Endothelial cell of umbilical vein (primary cell): ENCODE measurements at regions not wholly inside any gene's neighbourhood (a gene's known extent, or its start where the extent isn't known, plus 50 kb on each side); places are given as distances from the start of the nearest gene placed in this dataset.

ENCODE experiments used
- BruUV-seq: library from RNA; stranded (reverse); fragments of 400-500 nt; replicated peaks from 2 replicates; lab custom pipeline; 2021; lab: Mats Ljungman, UMichigan
- CTCF ChIA-PET: fragments of 300-600, 350-600 bp; sonication (Branson Sonifier 250); formaldehyde crosslinking; loops from one replicate; lab custom pipeline; 2021; ENCODE audit warnings: antibody characterized with exemption, inconsistent platforms; lab: Charles Lee
- POLR2A ChIA-PET: fragments of 300-600, 350-600 bp; sonication (Branson Sonifier 250); formaldehyde crosslinking; loops from one replicate; lab custom pipeline; 2021; ENCODE audit warnings: antibody characterized with exemption, inconsistent platforms; lab: Charles Lee
- DNase-seq: peaks from one replicate; pipeline ENCODE4 v3.0.0-alpha.2; 2011; ENCODE audit warnings: low read depth, low spot score
- FAIRE-seq: peaks from 2 replicates; lab custom pipeline; 2011; peaks lifted over from hg19 to GRCh38; lab: Jason Lieb, UNC
- H2AFZ ChIP-seq: 2 replicates; pipeline ENCODE4 v1.6.0; 2012; ENCODE audit warnings: low read depth, low read length, control low read depth, inconsistent platforms
- H3K27ac ChIP-seq: 2 replicates; pipeline ENCODE4 v1.5.1; 2011; ENCODE audit warnings: low read depth, mild to moderate bottlenecking, control low read depth, low read length, moderate library complexity; ENCODE audit not compliant: insufficient read depth
- H3K27me3 ChIP-seq, 2 experiments: 2 replicates each; pipeline versions ENCODE4 v1.6.0 to v1.6.1; 2011; ENCODE audit warnings: low read length in 2 of 2, mixed read lengths in 1 of 2; ENCODE audit not compliant: control insufficient read depth in 2 of 2, insufficient read depth in 2 of 2
- H3K36me3 ChIP-seq, 2 experiments: 2 replicates in 1 of 2; 3 replicates in 1 of 2; pipeline ENCODE4 v1.5.1; 2011; ENCODE audit warnings: low read length in 2 of 2, mild to moderate bottlenecking in 1 of 2, moderate library complexity in 1 of 2; ENCODE audit not compliant: control insufficient read depth in 2 of 2, insufficient read depth in 2 of 2; ENCODE audit errors: extremely low read depth in 1 of 2
- H3K4me1 ChIP-seq: 3 replicates; pipeline ENCODE4 v1.5.1; 2011; ENCODE audit warnings: mild to moderate bottlenecking, low read length; ENCODE audit not compliant: control insufficient read depth, insufficient read depth; ENCODE audit errors: extremely low read depth
- H3K4me2 ChIP-seq: 2 replicates; pipeline ENCODE4 v1.6.1; 2011; ENCODE audit warnings: low read length, control low read depth, mixed read lengths; ENCODE audit not compliant: insufficient read depth
- H3K4me3 ChIP-seq, 3 experiments: fragments of 200-600 bp in 1 of 3; sonication (generic), shearing (Covaris generic) in 1 of 3; replicated peaks in 1 of 3; 2 replicates each; pipeline ENCODE4 v1.5.1; 2011 to 2016; ENCODE audit warnings: control low read depth in 3 of 3, low read length in 3 of 3, mild to moderate bottlenecking in 2 of 3, inconsistent platforms in 1 of 3, low read depth in 1 of 3, moderate library complexity in 1 of 3; ENCODE audit not compliant: insufficient read depth in 1 of 3
- H3K79me2 ChIP-seq: 2 replicates; pipeline ENCODE4 v1.6.0; 2012; ENCODE audit warnings: low read length, inconsistent platforms; ENCODE audit not compliant: control insufficient read depth, insufficient read depth
- H3K9ac ChIP-seq: replicated peaks from 2 replicates; pipeline ENCODE3; 2011; ENCODE audit warnings: low read length, control low read depth; ENCODE audit not compliant: insufficient read depth; ENCODE audit errors: extremely low read depth
- H3K9me1 ChIP-seq: replicated peaks from 3 replicates; pipeline ENCODE4 v1.6.0; 2011; ENCODE audit warnings: mild to moderate bottlenecking, low read length; ENCODE audit not compliant: control insufficient read depth, insufficient read depth; ENCODE audit errors: extremely low read depth
- H3K9me3 ChIP-seq: replicated peaks from 2 replicates; pipeline ENCODE4 v1.5.1; 2012; ENCODE audit warnings: low read length, inconsistent platforms; ENCODE audit not compliant: control insufficient read depth, insufficient read depth
- H4K20me1 ChIP-seq: replicated peaks from 2 replicates; pipeline ENCODE3; 2011; ENCODE audit warnings: mild to moderate bottlenecking, low read length; ENCODE audit not compliant: control insufficient read depth, insufficient read depth; ENCODE audit errors: extremely low read depth
- EZH2 ChIP-seq: IDR thresholded peaks from 2 replicates; pipeline ENCODE4 v1.6.1; 2012; ENCODE audit warnings: borderline replicate concordance, low read depth, mild to moderate bottlenecking, moderate library complexity, low read length, inconsistent platforms; ENCODE audit not compliant: severe bottlenecking
- FOS ChIP-seq: IDR thresholded peaks from 2 replicates; pipeline ENCODE4 v1.6.1; 2011; ENCODE audit warnings: mild to moderate bottlenecking, low read length, moderate library complexity, borderline replicate concordance; ENCODE audit not compliant: insufficient read depth
- GATA2 ChIP-seq: IDR thresholded peaks from 2 replicates; pipeline ENCODE4 v1.7.0; 2011; ENCODE audit warnings: low read depth, mild to moderate bottlenecking, moderate library complexity, mixed read lengths, low read length; ENCODE audit not compliant: insufficient read length, insufficient read depth
- JUN ChIP-seq: IDR thresholded peaks from 2 replicates; pipeline ENCODE4 v1.6.1; 2011; ENCODE audit warnings: borderline replicate concordance, low read depth; ENCODE audit not compliant: insufficient read length, insufficient read depth
- MYC ChIP-seq: IDR thresholded peaks from one replicate; pipeline ENCODE4 v1.6.1; 2011; ENCODE audit warnings: mild to moderate bottlenecking, low read depth, low read length
- POLR2A ChIP-seq: IDR thresholded peaks from 2 replicates; pipeline ENCODE4 v1.6.1; 2012; ENCODE audit warnings: low read depth, mild to moderate bottlenecking, control low read depth, low read length
- POLR2AphosphoS5 ChIP-seq: IDR thresholded peaks from 2 replicates; pipeline ENCODE4 v1.6.1; 2012; ENCODE audit warnings: low read depth, mild to moderate bottlenecking, control low read depth, low read length, moderate library complexity; ENCODE audit not compliant: insufficient read depth
- dilution Hi-C: fragments of 300-500 bp; cut with MboI; formaldehyde crosslinking; loops from one replicate; pipeline ENCODE4 v1.15.0; 2019; ENCODE audit warnings: low sequenced_read_pairs; ENCODE audit not compliant: extremely low pct_ligation_motif_present
- intact Hi-C: fragments of 100-400 bp; cut with micrococcal nuclease; formaldehyde crosslinking; loops from one replicate; pipeline ENCODE4 v1.10.0; 2022
- TF ChIP-seq, protein P1 (sequence below), 2 donors: IDR thresholded peaks; 1 replicate in 1 of 2; 2 replicates in 1 of 2; pipeline ENCODE4 v1.5.1; 2011; ENCODE audit warnings: low read length in 2 of 2, mild to moderate bottlenecking in 2 of 2, moderate library complexity in 2 of 2, control low read depth in 1 of 2, inconsistent platforms in 1 of 2, low read depth in 1 of 2; ENCODE audit not compliant: insufficient read depth in 1 of 2; ENCODE audit errors: extremely low read depth in 1 of 2
- TF ChIP-seq, protein P2 (sequence below): IDR thresholded peaks from 2 replicates; pipeline ENCODE4 v1.6.1; 2011; ENCODE audit not compliant: insufficient read depth, insufficient read length

DNA sequence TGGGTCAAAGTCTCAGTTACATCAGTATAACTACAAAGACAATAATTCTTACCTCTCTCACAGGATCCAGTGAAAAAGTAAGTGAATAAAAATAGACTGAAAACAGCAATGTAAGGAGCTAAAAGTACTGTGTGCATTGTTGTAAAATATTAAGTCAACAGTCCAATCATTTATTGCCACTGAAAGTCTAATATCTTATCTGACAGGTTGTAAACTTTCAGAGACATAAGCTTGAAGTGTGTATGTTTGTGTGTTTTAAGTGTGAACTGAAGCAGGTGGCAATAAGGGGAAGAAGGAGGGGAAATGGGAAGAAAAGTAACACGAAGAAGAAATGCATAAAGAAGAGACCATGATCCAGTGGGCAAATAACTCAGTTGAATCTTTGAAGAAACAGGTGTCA, 229.7 kb upstream of the TAS2R1 start:
- H4K20me1 ChIP-seq: no peaks in the 10 kb centered on the region
- DNase-seq (no peak), FAIRE-seq (no peak)
- no TSS peak for BruUV-seq
- no peak overlapping the region for H3K27ac ChIP-seq
- H3K9ac ChIP-seq: no peak overlapping the region
- no peak overlapping the region for H3K4me3 ChIP-seq
- no peaks in the 10 kb centered on the region for H3K4me1 ChIP-seq
- peaks cover 4% of the 10 kb centered on the region for H3K9me3 ChIP-seq
- no peak overlapping the region for H2AFZ ChIP-seq
- POLR2A ChIA-PET: no interaction called here
- CTCF ChIA-PET: no interaction called here
- H3K36me3 ChIP-seq: no peaks in the 10 kb centered on the region
- no peaks in the 10 kb centered on the region for H3K27me3 ChIP-seq
- intact Hi-C loops: no loop called here
- TF ChIP-seq, protein P1, sequence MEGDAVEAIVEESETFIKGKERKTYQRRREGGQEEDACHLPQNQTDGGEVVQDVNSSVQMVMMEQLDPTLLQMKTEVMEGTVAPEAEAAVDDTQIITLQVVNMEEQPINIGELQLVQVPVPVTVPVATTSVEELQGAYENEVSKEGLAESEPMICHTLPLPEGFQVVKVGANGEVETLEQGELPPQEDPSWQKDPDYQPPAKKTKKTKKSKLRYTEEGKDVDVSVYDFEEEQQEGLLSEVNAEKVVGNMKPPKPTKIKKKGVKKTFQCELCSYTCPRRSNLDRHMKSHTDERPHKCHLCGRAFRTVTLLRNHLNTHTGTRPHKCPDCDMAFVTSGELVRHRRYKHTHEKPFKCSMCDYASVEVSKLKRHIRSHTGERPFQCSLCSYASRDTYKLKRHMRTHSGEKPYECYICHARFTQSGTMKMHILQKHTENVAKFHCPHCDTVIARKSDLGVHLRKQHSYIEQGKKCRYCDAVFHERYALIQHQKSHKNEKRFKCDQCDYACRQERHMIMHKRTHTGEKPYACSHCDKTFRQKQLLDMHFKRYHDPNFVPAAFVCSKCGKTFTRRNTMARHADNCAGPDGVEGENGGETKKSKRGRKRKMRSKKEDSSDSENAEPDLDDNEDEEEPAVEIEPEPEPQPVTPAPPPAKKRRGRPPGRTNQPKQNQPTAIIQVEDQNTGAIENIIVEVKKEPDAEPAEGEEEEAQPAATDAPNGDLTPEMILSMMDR (IDR thresholded peaks at IDR 0.05; ENCODE audit: extremely low read depth in 1 of 2, insufficient read depth in 1 of 2, low read depth in 1 of 2, low read length in 2 of 2): no peak
- TF ChIP-seq POLR2AphosphoS5: no peak
- H3K9me1 ChIP-seq: no peaks in the 10 kb centered on the region
- dilution Hi-C loops: no loop called here
- H3K79me2 ChIP-seq: no peaks in the 10 kb centered on the region
- no peak overlapping the region for H3K4me2 ChIP-seq

DNA sequence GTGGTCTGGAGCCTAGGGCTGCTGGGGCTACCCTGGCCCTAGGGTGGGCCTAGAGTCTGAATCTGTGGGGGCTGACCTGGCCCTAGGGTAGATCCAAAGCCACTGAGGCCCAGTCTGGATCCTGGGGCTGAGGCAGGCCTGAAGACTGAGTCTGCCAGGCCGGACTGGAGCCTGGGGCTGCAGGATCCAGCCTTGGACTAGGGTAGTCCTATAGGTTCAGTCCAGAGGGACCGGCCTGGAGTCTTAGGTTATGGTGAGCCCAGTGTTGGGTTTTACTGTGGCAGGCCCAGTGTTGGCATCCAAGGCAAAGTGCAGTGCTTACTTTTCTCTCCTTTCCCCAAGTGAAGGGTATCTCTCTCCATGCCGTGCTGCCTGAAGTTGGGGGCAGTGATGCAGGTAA, 227.9 kb upstream of the TAS2R1 start:
- intact Hi-C loops: no loop called here
- dilution Hi-C loops: no loop called here
- Histone ChIP-seq H3K27me3 (no peaks in the 10 kb centered on the region), H3K36me3 (no peaks in the 10 kb centered on the region), H3K9ac (no peak overlapping the region), H3K4me1 (no peaks in the 10 kb centered on the region), H4K20me1 (no peaks in the 10 kb centered on the region), H3K27ac (no peak overlapping the region), H3K4me2 (no peak overlapping the region), H2AFZ (no peak overlapping the region), H3K79me2 (no peaks in the 10 kb centered on the region), H3K9me1 (no peaks in the 10 kb centered on the region), H3K9me3 (peaks cover 2% of the 10 kb centered on the region), H3K4me3 (no peak overlapping the region)
- TF ChIP-seq, protein P1 (IDR thresholded peaks at IDR 0.05; ENCODE audit: extremely low read depth in 1 of 2, insufficient read depth in 1 of 2, low read depth in 1 of 2, low read length in 2 of 2): no peak
- TF ChIP-seq FOS (no peak), MYC (no peak), JUN (no peak), GATA2 (no peak), EZH2 (no peak), POLR2AphosphoS5 (no peak), POLR2A (no peak)
- TF ChIP-seq, protein P2, sequence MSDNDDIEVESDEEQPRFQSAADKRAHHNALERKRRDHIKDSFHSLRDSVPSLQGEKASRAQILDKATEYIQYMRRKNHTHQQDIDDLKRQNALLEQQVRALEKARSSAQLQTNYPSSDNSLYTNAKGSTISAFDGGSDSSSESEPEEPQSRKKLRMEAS: no peak
- FAIRE-seq (no peak), DNase-seq (no peak)
- no TSS peak for BruUV-seq
- ChIA-PET POLR2A (no interaction called here), CTCF (no interaction called here)
